Esophagus squamous epithelium (tissue), 5 donors: ENCODE measurements at regions not wholly inside any gene's neighbourhood (a gene's known extent, or its start where the extent isn't known, plus 50 kb on each side); places are given as distances from the start of the nearest gene placed in this dataset.
"Not testable (repeated sequence)": the region's sequence is repeated elsewhere in the genome, so short reads cannot be mapped to it uniquely, and the experiment has no call there.

ENCODE experiments used
- DNase-seq: peaks from one replicate; lab custom pipeline; 2025; lab: John Stamatoyannopoulos, UW
- H3K27ac ChIP-seq, 4 donors: fragments of 200-600 bp; sonication (generic); one replicate each; pipeline ENCODE4 v1.5.1; 2016 to 2019; ENCODE audit warnings: mild to moderate bottlenecking in 1 of 4
- H3K27me3 ChIP-seq, 4 donors: fragments of 200-600 bp; sonication (generic); 1 replicate in 3 of 4; 2 replicates in 1 of 4; pipeline versions ENCODE4 v1.5.1 to v1.6.0; 2017 to 2021; ENCODE audit warnings: antibody characterized with exemption in 1 of 4
- H3K36me3 ChIP-seq, 3 donors: fragments of 200-600 bp; sonication (generic); one replicate each; pipeline ENCODE4 v1.5.1; 2016 to 2019
- H3K4me1 ChIP-seq, 3 donors: fragments of 200-600 bp; sonication (generic); one replicate each; pipeline ENCODE4 v1.5.1; 2017 to 2019
- H3K4me3 ChIP-seq, 4 donors: fragments of 200-600 bp; sonication (generic); 1 replicate in 3 of 4; 2 replicates in 1 of 4; pipeline ENCODE4 v1.5.1; 2016 to 2019; ENCODE audit warnings: mild to moderate bottlenecking in 2 of 4, moderate library complexity in 1 of 4
- H3K9me3 ChIP-seq, 3 donors: fragments of 200-600 bp; sonication (generic); one replicate each; pipeline ENCODE4 v1.5.1; 2016 to 2019
- CTCF ChIP-seq, 6 experiments: fragments of 450-650 bp in 4 of 6; fragments of 200-600 bp in 2 of 6; sonication (generic) in 2 of 6; IDR thresholded peaks; one replicate each; pipeline ENCODE4 v1.5.1; 2016 to 2019; ENCODE audit warnings: antibody characterized with exemption in 6 of 6, mild to moderate bottlenecking in 4 of 6, moderate library complexity in 4 of 6
- POLR2A ChIP-seq, 4 donors: fragments of 450-650 bp; IDR thresholded peaks; one replicate each; pipeline ENCODE4 v1.6.1; 2017; ENCODE audit warnings: antibody characterized with exemption in 4 of 4, mild to moderate bottlenecking in 4 of 4, moderate library complexity in 3 of 4
- WGBS, 2 donors: methylation state at CpG; one replicate each; pipeline ENCODE4 v1.1.5; 2018; 5-methylcytosine and 5-hydroxymethylcytosine counted together
- intact Hi-C: fragments of 100-400 bp; cut with DNase I; formaldehyde crosslinking; loops from one replicate; pipeline ENCODE4 v1.15.0; 2022
- donor health status: DM: yes; HTN: yes; CAD: no.

GRCh38 chr1:41975850-41976569 is 57.3 kb upstream of the HIVEP3 start:
- H3K4me3 ChIP-seq: no peak overlapping the region
- no peaks in the 10 kb centered on the region for H3K27me3 ChIP-seq
- H3K36me3 ChIP-seq: no peaks in the 10 kb centered on the region
- H3K4me1 ChIP-seq: peaks cover 0 to 14% (median 0%) of the 10 kb centered on the region in 3 donors
- H3K27ac ChIP-seq: no peak overlapping the region
- 42 to 54% methylated on average over 12 of the region's 12 CpGs for whole genome bisulfite sequencing, 2 donors
- no peak for DNase-seq
- intact Hi-C loops: no loop called here
- H3K9me3 ChIP-seq: no peaks in the 10 kb centered on the region
- TF ChIP-seq CTCF (IDR thresholded peaks at IDR 0.05): no peak
- TF ChIP-seq POLR2A (IDR thresholded peaks at IDR 0.05): no peak

GRCh38 chr1:41975121-41975520 is 56.4 kb upstream of the HIVEP3 start:
- no peak overlapping the region for H3K4me3 ChIP-seq
- no peaks in the 10 kb centered on the region for H3K36me3 ChIP-seq
- DNase-seq: no peak
- TF ChIP-seq POLR2A (IDR thresholded peaks at IDR 0.05) (no peak), CTCF (IDR thresholded peaks at IDR 0.05) (no peak)
- peaks cover 0 to 10% (median 0%) of the 10 kb centered on the region in 3 donors for H3K4me1 ChIP-seq
- no peaks in the 10 kb centered on the region for H3K27me3 ChIP-seq
- no peaks in the 10 kb centered on the region for H3K9me3 ChIP-seq
- intact Hi-C loops: no loop called here
- no peak overlapping the region for H3K27ac ChIP-seq

- H3K4me3 ChIP-seq, DNase-seq, H3K36me3 ChIP-seq, H3K27me3 ChIP-seq, H3K9me3 ChIP-seq, H3K27ac ChIP-seq, H3K4me1 ChIP-seq, intact Hi-C loops: not testable (repeated sequence)
Observed at GRCh38 chr1:41968557-41968956, 49.8 kb upstream of the HIVEP3 start.
